Fibroblast of gingiva (primary cell): ENCODE measurements at regions not wholly inside any gene's neighbourhood (a gene's known extent, or its start where the extent isn't known, plus 50 kb on each side); places are given as distances from the start of the nearest gene placed in this dataset.
"Not testable (repeated sequence)": the region's sequence is repeated elsewhere in the genome, so short reads cannot be mapped to it uniquely, and the experiment has no call there.

ENCODE experiments used
- DNase-seq: peaks from one replicate; pipeline ENCODE4 v3.0.0-alpha.2; 2011; ENCODE audit warnings: low read depth

DNA sequence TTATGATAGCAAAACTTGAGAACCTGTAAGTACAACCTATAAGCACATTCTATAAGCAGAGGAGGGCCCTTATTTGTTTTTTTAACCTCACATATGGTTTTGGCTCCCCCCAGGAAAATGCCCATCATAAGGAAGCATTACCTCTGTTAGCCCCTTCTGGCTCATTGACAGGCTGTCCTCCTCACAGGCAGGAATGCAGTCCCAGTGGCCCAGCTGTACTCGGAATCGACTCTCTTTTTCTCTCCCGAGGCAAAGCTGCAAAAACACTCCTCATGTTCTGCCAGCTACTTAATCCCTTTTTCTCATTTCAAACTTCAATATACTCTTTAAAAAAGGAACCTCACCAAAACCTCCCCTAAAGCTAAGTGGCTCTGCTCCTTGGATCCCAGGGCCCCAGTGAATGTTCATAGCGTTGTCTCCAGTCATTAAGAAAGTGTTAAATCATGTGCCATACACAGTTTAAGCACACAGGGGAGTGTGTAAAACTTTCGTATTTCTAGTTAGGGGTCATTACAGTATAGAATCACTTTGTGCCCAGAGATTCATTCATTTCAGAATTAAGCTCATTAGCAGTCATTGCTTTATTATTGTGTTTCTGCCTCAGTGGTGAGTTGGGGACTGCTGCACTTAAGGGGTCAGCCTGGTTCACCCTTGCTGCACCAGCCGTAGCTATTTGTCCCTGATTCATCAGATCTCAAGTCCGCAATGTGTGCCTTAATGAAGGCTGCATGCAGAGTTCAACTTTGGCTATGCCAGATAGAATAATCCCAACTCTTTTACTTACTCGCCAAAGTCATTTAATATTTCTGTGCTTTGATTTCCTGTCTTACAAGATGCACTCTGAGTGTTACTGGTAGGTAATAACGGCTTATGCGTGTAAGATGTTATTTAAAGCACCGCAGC, 57.6 kb downstream of the JRKL start:
- DNase-seq, result no peak

GRCh38 chr11:96448225-96448624, 58.4 kb downstream of the JRKL start:
- DNase-seq, result no peak

DNA sequence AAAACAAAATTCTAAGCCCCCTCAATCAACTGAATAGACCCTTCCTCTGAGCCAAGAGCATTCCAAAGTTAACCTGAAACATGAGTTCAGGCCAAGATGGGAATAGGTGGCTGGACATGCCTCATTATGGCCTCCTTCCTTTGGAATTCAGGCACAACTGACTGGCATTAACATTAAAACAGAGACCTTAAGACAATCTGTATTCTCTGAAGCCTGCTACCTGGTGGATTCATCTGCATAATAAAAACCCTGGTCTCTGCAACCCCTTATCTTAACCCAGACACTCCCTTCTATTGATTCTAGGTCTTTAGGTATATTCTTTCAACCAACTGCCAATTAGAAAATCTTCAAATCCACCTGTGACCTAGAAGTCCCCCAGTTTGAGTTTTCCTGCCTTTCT, 66.3 kb downstream of the JRKL start:
- no peak for DNase-seq

DNA sequence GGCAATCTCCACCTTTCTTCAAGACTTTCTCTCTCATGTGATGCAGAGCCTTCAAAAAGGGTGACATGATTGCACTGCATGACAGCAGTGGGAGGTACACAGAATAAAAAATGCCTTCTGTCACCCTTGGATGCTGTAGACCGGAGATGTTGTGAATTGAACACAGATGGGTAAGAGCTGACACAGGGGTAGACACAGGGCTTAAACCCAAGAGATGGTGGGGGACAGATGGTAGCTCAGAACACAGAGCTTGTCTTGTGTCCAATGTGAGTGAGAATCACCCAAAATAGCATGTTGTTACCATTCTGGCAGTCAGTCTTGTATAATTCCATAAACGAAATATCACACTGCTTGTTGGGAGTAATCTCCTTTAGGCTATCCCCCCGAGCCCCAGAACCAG, 69.9 kb downstream of the JRKL start:
- DNase-seq, result no peak

DNA sequence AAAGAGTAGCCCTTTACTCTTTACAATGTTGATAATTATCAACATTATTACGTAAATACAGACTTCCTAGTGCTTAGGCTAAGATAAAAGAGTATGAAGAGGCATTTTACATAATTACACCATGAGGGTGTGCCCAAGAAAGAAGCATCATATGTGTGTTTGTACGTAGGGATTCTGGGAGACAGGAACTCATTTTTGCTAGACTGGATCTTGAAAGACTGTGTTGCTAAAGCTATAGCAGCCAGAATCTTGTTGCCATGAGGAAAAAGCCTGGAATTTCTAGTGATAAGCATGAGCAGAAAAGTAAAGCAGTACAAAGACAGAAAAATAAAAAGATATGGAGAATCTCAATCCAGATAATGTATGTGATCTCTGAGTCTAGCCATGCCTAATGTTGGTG, 72.1 kb downstream of the JRKL start:
- DNase-seq, result no peak

DNA sequence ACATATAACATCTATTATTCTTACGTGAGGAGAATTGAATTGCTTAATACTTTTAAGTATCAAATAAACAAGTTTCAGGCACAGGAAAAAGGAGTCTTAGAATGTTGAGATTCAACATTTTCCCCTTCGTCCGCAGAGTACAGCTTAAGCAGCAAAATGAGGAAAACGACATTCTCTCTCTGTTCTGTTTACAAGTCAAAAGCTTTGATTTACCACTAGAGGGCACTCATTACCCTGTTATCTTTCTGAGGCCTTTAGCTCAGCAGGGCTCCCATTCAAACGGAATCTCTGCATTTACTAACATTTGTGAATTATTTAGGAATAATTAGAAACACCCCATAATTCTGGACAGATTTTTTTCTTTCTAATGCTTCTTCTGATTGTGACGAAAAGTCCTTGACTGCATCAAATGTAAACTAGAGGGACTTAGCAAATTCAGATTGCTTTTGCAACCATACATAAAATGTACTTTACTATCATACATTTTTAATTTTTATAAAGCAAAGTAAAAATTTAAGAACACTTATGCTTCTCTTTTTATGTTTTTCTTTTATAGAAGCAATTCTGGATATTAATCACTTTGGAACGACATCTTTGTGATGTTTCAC, 75.0 kb downstream of the JRKL start:
- DNase-seq, result peak; percentile 69

- DNase-seq, result no peak
These were observed 75.7 kb downstream of the JRKL start for GRCh38 chr11:96465512-96465911.

- DNase-seq, result no peak
These were observed 76.8 kb downstream of the JRKL start for GRCh38 chr11:96466607-96467006.

GRCh38 chr11:96469776-96470175, 80.0 kb downstream of the JRKL start:
- no peak for DNase-seq

GRCh38 chr11:96470521-96470920, 80.7 kb downstream of the JRKL start:
- no peak for DNase-seq

DNA sequence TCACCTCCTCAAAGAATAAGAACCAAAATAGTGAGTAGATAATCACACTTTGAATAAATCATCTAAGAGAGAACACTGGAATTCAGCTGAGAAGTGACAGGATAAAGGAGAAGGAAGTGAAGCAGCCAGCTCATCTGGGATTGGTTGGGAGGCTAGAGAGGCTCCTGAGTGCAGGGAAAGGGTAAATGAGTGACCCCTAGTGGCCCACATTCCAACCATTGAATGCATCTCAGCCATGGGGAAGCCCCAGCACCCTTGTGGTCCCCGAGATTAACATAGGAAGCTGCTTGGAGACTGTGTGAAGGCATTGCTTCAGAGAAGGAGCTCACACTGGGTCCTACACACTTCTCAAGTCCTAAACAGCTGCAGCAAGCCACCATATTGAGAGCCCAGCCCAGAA, 82.3 kb downstream of the JRKL start:
- no peak for DNase-seq

- no peak for DNase-seq
These were observed 84.5 kb downstream of the JRKL start for GRCh38 chr11:96474263-96474662.

DNA sequence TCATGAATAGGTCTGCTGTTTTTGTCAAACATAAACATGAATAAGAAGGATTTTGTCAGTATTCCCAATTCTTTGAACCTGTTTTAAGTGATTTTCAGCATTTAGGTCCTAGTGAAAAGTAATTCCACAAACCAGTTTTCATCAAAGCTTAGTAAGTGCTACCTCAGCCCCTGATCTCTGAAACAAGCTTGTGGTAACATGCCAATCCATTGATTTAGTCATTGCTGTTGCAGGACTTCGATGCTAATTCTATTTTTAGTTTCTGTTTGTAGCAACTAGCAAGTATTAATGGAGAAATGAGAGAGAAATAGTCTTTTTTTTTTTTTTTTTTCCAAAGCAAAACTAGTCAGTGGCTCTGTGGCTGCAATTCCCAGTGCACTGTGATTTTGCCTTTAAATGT, 91.4 kb downstream of the JRKL start:
- DNase-seq, result no peak

- no peak for DNase-seq
These were observed 92.0 kb downstream of the JRKL start for GRCh38 chr11:96481771-96482170.

- DNase-seq, result no peak
These were observed 92.4 kb downstream of the JRKL start for GRCh38 chr11:96482193-96482592.

- DNase-seq, result no peak
These were observed 93.7 kb downstream of the JRKL start for GRCh38 chr11:96483374-96483955.

GRCh38 chr11:96484361-96484760, 94.5 kb downstream of the JRKL start:
- no peak for DNase-seq

DNA sequence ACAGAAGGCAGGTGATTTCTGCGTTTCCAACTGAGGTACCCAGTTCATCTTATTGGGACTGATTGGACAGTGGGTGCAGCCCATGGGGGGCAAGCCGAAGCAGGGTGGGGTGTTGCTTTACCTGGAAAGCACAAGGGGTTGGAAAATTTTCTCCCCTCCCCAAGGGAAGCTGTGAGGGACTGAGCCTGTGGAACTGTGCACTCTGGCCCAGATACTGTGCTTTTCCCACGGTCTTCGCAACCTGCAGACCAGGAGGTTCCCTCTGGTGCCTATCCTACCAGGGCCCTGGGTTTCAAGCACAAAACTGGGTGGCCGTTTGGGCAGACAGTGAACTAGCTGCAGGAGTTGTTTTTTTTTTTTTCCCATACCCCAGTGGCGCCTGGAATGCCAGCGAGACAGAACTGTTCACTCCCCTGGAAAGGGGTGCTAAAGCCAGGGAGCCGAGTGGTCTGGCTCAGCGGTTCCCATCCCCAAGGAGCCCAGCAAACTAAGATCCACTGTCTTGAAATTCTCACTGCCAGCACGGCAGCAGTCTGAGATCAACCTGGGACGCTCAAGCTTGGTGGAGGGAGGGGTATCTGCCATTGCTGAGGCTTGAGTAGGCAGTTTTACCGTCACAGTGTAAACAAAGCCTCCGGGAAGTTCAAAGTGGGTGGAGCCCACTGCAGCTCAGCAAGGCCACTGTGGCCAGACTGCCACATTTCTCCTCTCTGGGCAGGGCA, 97.2 kb downstream of the JRKL start:
- DNase-seq, result no peak

- not testable (repeated sequence) for DNase-seq
These were observed 99.1 kb downstream of the JRKL start for GRCh38 chr11:96488911-96489310.

DNA sequence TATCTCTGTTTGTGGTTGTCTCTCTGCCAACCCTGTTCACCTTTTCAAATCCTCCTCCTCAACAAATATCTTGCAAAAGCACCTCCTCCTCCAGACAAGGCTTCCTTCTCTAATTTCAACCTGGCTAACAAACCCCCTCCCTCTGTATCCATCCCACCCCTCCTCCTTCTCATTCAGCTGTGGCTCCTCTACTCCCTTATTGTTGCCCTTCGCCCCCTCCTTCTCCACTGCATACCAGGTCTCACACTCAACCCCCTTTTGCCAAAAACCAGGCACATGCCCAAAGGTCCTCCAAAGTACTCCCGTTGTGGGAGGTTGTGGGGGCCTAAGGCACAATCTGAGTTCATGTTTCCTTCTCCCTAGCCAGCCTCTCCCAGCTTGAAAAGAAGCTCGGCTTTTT, 110.6 kb downstream of the JRKL start:
- no peak for DNase-seq

DNA sequence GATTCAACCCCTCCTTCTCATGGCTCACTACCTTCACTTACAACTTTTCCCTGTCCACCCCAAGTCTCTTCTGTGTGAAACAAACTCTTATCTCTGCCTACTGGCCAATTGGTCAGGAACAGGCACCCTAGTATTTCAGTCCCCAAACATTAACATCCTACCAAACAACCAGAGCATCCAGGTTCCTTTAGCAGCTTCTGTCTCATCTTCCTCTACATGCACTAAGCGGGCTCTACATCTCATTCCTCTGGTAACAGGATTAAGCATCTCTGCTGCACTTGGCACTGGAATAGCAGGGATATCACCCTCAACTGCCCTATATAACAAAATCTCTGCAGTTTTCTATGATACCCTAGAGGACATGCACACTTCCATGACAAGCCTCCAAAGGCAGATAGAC, 116.2 kb downstream of the JRKL start:
- DNase-seq, result no peak

DNA sequence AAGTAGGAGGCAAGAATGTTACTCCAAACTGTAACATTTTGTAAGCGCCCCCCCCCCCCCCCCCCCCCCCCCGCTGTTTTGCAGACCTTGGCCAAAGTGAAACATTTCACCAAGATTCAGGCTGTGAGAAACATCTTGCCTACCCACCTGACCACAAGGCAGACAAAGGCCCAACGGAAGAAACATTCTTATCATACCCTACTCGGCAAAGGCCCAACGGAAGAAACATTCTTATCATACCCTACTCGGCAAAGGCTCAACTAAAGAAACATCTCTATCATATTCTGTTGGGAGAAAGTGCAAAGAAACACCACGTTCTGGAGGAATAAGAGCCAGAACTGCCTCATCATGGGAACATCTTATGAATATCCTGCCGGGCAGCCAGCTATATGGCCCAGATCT, 117.1 kb downstream of the JRKL start:
- no peak for DNase-seq

GRCh38 chr11:96508861-96509260, 119.0 kb downstream of the JRKL start:
- no peak for DNase-seq
